ENCODE measurements at regions not wholly inside any gene's neighbourhood (a gene's known extent, or its start where the extent isn't known, plus 50 kb on each side); places are given as distances from the start of the nearest gene placed in this dataset.

DNA sequence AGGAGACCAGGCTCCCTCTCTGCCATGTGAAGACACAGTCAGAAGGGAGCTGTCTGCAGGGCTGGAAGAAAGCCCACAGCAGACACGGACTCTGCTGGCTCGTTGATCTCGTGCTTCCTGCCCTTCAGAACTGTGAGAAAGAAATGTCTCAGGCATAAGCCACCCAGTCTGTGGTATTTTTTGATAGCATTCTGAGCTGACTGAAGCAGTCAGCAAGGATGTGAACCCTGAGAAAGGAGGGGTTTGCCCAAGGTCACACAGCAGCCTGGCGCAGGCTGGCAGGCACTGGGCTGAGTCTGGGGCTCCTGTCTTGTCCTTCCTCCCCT is 255.1 kb upstream of the B3GAT1 start:
- TF ChIP-seq CTCF (IDR thresholded peaks at IDR 0.05) (no peak), POLR2A (IDR thresholded peaks at IDR 0.05; ENCODE audit: low read depth) (no peak)

Data from esophagus muscularis mucosa (tissue), 3 donors.